Renal cortex interstitium (tissue), 11 donors: ENCODE measurements at regions not wholly inside any gene's neighbourhood (a gene's known extent, or its start where the extent isn't known, plus 50 kb on each side); places are given as distances from the start of the nearest gene placed in this dataset.
A peak's percentile ranks its signal among the peaks of the same experiment; 100 is the strongest.

ENCODE experiments used
- DNase-seq, 11 donors: peaks; one replicate each; pipeline ENCODE4 v3.0.0-alpha.2; 2013; ENCODE audit warnings: low read depth in 9 of 11, low spot score in 4 of 11; ENCODE audit errors: extremely low read depth in 1 of 11

- DNase-seq = no peak
These were observed 78.5 kb upstream of the HK2 start for GRCh38 chr2:74755386-74755785.

DNA sequence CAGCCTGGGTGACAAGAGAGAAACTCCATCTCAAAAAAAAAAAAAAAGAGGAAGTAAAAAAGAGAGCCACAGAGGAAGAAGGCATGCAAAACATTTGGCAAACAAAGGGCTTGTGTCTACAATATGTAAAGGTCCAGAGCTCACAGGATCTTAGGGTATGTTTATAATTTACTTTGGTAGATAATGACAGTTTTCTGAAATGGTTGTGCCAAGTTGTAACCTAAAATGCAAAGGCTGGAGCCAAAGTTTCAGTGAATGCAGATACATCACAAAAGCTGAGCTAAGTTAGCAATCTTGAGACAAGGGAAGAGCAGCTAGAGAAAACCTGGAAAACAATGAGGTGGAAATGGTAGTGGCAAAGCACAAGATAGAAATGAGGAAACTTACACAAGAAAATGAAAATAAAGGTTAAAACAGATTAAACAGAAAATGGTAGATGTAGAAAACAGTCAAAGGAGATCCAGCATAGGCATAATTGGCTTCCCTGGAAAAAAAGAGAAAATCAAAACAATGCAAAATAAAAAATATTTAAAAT lies 77.5 kb upstream of the HK2 start:
- no peak for DNase-seq

GRCh38 chr2:74759986-74760385 lies 73.9 kb upstream of the HK2 start:
- no peak for DNase-seq

GRCh38 chr2:74760875-74761630 lies 72.9 kb upstream of the HK2 start:
- DNase-seq = no peak

DNA sequence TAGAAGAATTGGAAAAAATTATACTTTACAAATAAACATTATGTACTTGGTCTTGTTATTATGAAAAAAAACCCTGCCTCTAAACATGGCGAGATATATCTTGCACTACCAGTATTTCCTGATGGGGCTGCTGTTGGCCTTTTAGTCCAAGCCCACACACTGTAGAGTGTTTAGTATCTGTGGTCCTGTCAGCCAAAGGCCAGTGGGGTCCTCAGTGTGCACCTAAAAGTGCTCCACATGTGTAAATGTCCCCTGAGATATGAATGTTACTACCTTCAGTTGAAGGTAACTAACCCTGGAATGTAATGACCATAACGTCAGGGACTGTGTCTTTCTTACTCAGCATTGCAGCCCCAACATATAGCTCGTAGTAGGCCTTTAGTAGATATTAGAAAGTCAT lies 71.1 kb upstream of the HK2 start:
- DNase-seq = no peak

DNA sequence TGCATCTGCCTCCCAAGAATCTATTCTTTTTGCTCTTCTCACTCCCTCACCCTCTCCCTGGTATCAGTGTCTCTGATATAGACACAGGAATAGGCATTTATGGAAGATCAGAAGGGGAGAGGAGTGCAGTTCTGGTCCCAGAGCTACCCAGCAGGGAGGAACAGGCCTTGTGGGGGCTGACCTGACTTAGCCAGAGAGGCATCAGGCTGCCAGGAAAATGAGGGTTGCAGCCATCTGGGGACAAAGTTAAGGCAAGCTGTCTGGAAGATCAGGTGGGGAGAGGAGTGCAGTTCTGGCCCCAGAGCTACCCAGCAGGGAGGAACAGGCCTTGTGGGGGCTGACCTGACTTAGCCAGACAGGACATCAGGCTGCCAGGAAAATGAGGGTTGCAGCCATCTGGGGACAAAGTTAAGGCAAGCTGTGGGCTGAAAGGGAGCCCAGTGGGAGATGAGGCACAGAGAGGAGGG lies 69.9 kb upstream of the HK2 start:
- DNase-seq = no peak

- no peak for DNase-seq
These were observed 69.3 kb upstream of the HK2 start for GRCh38 chr2:74764429-74765272.

GRCh38 chr2:74766780-74767179 lies 67.1 kb upstream of the HK2 start:
- no peak for DNase-seq

GRCh38 chr2:74767618-74768017 lies 66.3 kb upstream of the HK2 start:
- no peak for DNase-seq

- no peak for DNase-seq
These were observed 65.5 kb upstream of the HK2 start for GRCh38 chr2:74768401-74768914.

GRCh38 chr2:74772046-74772445 lies 61.9 kb upstream of the HK2 start:
- DNase-seq = no peak

DNA sequence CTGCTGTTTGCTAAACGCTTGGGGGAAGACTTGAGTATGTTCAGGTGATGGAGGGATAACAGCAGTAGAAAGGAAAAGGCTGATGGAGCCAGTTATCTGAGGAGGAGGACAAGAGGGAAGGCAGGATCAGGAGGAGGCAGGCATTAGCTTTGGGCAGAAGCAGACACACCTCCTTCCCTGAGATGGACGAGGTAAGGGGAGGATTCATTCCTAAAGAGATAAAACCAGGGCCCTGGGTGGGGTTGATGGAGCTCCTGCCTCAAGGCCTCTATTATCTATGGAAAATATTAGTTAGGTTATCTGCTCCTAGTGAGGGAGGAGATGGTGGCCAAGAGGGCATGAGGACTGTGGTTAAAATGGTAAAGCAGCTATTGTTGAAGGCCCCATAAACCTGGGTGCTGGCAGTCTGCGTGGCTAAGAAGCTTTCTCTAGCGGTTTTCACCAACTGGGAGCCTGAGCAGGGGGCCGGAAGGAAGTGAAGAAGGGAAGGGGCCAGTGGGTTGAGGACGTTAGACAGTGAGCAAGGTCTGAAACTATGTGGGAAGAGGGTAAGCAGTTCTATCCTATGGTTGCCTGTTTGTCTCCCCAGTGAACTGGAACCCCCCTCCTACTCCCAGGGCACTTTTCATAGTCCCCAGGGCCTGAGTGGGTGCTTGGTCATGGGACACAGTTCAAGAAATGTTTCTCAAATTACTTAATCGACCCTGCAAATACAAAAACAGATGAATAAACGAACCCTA lies 56.6 kb upstream of the HK2 start:
- DNase-seq = no peak

- DNase-seq = peak in 9 of 11 donors; percentile 35 to 64 (median 54)
These were observed 55.3 kb upstream of the HK2 start for GRCh38 chr2:74778381-74779264.

DNA sequence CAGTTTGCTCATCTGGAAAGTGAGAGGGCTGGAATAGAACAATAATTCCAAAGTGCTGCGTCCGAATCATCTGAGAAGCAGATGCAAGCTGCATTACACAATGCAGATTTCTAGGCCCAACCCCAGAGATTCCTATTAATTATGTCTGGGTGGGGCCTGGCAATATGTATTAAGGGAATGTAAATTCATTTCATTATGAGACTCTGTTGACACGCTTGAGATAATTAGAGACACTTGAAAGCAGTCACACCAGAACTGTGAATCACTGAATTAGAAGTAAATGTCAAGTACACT lies 54.7 kb upstream of the HK2 start:
- no peak for DNase-seq

GRCh38 chr2:74779587-74780135 lies 54.3 kb upstream of the HK2 start:
- no peak for DNase-seq
